ENCODE measurements at regions not wholly inside any gene's neighbourhood (a gene's known extent, or its start where the extent isn't known, plus 50 kb on each side); places are given as distances from the start of the nearest gene placed in this dataset.

GRCh38 chr6:50128420-50129005 is 78.8 kb upstream of the DEFB112 start:
- Mint-ChIP-seq H3K4me1 (ENCODE audit: low read depth, unreplicated experiment) (no peaks in the 10 kb centered on the region), H3K4me3 (ENCODE audit: low read depth, unreplicated experiment) (no peak overlapping the region), H3K9me3 (ENCODE audit: low read depth, unreplicated experiment) (no peaks in the 10 kb centered on the region), H3K36me3 (ENCODE audit: insufficient read depth, unreplicated experiment) (no peaks in the 10 kb centered on the region), H3K27ac (ENCODE audit: unreplicated experiment) (no peak overlapping the region), H3K27me3 (ENCODE audit: unreplicated experiment) (no peaks in the 10 kb centered on the region)
- CTCF ChIA-PET = interaction anchor here (0.6 to 1.4 kb wide), 5 partner anchors 8 to 480 kb away, joined by 3 to 4 read pairs (median 3); no protein-coding TSS in a partner anchor
- BruUV-seq (replicated peaks) = no TSS peak
- DNase-seq = no peak
- intact Hi-C loops (cut with micrococcal nuclease; ENCODE audit: unreplicated experiment) = loop anchor here (1.0 to 5.0 kb wide), 3 partner anchors 139 to 664 kb away; no protein-coding TSS in a partner anchor
- TF ChIP-seq CTCF (IDR thresholded peaks at IDR 0.05; ENCODE audit: unreplicated experiment) = peak; percentile 36

- DNase-seq = no peak
- no peak overlapping the region for H3K4me3 Mint-ChIP-seq (ENCODE audit: low read depth, unreplicated experiment)
- no TSS peak for BruUV-seq (replicated peaks)
- no peaks in the 10 kb centered on the region for H3K4me1 Mint-ChIP-seq (ENCODE audit: low read depth, unreplicated experiment)
- H3K9me3 Mint-ChIP-seq (ENCODE audit: low read depth, unreplicated experiment) = no peaks in the 10 kb centered on the region
- intact Hi-C loops (cut with micrococcal nuclease; ENCODE audit: unreplicated experiment) = no loop called here
- H3K27me3 Mint-ChIP-seq (ENCODE audit: unreplicated experiment) = no peaks in the 10 kb centered on the region
- CTCF ChIA-PET = no interaction called here
- no peaks in the 10 kb centered on the region for H3K36me3 Mint-ChIP-seq (ENCODE audit: insufficient read depth, unreplicated experiment)
- no peak overlapping the region for H3K27ac Mint-ChIP-seq (ENCODE audit: unreplicated experiment)
- TF ChIP-seq CTCF (IDR thresholded peaks at IDR 0.05; ENCODE audit: unreplicated experiment) = no peak
Measured at GRCh38 chr6:50135968-50136367, 86.2 kb upstream of the DEFB112 start.

GRCh38 chr6:50141100-50141499 is 91.4 kb upstream of the DEFB112 start:
- intact Hi-C loops (cut with micrococcal nuclease; ENCODE audit: unreplicated experiment) = no loop called here
- no peak for DNase-seq
- no peak for TF ChIP-seq CTCF (IDR thresholded peaks at IDR 0.05; ENCODE audit: unreplicated experiment)
- no TSS peak for BruUV-seq (replicated peaks)
- CTCF ChIA-PET = interaction anchor here (0.7 kb wide), 1 partner anchor 221 kb away, joined by 3 read pairs; no protein-coding TSS in a partner anchor
- Mint-ChIP-seq H3K36me3 (ENCODE audit: insufficient read depth, unreplicated experiment) (no peaks in the 10 kb centered on the region), H3K9me3 (ENCODE audit: low read depth, unreplicated experiment) (no peaks in the 10 kb centered on the region), H3K4me3 (ENCODE audit: low read depth, unreplicated experiment) (no peak overlapping the region), H3K27me3 (ENCODE audit: unreplicated experiment) (no peaks in the 10 kb centered on the region), H3K4me1 (ENCODE audit: low read depth, unreplicated experiment) (no peaks in the 10 kb centered on the region), H3K27ac (ENCODE audit: unreplicated experiment) (no peak overlapping the region)

- peaks cover 11% of the 10 kb centered on the region for H3K4me1 Mint-ChIP-seq (ENCODE audit: low read depth, unreplicated experiment)
Measured at GRCh38 chr6:50143011-50143719, 93.4 kb upstream of the DEFB112 start.

More at GRCh38 chr6:50143011-50143719, 93.4 kb upstream of the DEFB112 start:
- Mint-ChIP-seq H3K9me3 (ENCODE audit: low read depth, unreplicated experiment) (no peaks in the 10 kb centered on the region), H3K4me3 (ENCODE audit: low read depth, unreplicated experiment) (no peak overlapping the region), H3K27ac (ENCODE audit: unreplicated experiment) (no peak overlapping the region), H3K27me3 (ENCODE audit: unreplicated experiment) (no peaks in the 10 kb centered on the region), H3K36me3 (ENCODE audit: insufficient read depth, unreplicated experiment) (no peaks in the 10 kb centered on the region)
- CTCF ChIA-PET = no interaction called here
- intact Hi-C loops (cut with micrococcal nuclease; ENCODE audit: unreplicated experiment) = no loop called here
- no TSS peak for BruUV-seq (replicated peaks)
- no peak for TF ChIP-seq CTCF (IDR thresholded peaks at IDR 0.05; ENCODE audit: unreplicated experiment)
- no peak for DNase-seq
